DND-41 (cell line): ENCODE measurements at regions not wholly inside any gene's neighbourhood (a gene's known extent, or its start where the extent isn't known, plus 50 kb on each side); places are given as distances from the start of the nearest gene placed in this dataset.

Experiments used
- EZH2 ChIP-seq: IDR thresholded peaks from 3 replicates; pipeline ENCODE4 v1.6.1; 2012; ENCODE audit warnings: borderline replicate concordance, low read depth, mild to moderate bottlenecking, moderate library complexity, low read length, inconsistent platforms; ENCODE audit not compliant: severe bottlenecking
- TF ChIP-seq, protein P1 (sequence below): IDR thresholded peaks from 2 replicates; pipeline ENCODE4 v1.5.1; 2012; ENCODE audit warnings: borderline replicate concordance, low read length, moderate library complexity, mild to moderate bottlenecking; ENCODE audit not compliant: poor library complexity, severe bottlenecking; ENCODE audit errors: extremely low read depth

DNA sequence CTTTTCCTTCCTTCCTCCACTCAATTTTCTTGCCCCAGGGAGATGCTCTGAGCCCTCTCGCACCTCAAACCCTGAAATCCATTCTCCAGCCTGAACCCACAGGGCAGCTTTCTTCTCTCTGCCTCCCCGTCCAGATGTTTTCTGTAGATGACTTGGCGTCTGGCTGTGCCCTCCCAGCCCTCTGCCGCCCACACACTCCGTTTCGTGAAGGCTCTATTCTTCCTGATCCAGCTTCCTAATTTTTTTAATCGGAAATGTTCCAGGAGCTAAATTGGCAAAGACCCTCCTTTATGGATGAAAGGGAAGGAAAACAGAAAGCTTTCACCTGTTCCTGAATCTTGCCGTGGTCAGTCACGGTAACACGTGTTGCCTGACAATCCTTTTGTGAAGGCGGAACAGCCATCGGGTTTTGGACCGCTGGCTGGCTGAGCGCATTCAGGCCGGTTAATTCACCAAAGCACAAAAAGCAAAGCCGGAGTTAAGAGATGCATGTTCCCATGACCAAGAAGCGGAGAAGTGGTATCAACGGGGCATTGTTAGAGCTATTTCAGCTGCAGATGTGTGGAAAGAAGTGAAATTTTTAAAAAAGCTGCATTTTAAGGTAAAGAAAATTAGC is 70.2 kb upstream of the FBRSL1 start:
- TF ChIP-seq, protein P1, sequence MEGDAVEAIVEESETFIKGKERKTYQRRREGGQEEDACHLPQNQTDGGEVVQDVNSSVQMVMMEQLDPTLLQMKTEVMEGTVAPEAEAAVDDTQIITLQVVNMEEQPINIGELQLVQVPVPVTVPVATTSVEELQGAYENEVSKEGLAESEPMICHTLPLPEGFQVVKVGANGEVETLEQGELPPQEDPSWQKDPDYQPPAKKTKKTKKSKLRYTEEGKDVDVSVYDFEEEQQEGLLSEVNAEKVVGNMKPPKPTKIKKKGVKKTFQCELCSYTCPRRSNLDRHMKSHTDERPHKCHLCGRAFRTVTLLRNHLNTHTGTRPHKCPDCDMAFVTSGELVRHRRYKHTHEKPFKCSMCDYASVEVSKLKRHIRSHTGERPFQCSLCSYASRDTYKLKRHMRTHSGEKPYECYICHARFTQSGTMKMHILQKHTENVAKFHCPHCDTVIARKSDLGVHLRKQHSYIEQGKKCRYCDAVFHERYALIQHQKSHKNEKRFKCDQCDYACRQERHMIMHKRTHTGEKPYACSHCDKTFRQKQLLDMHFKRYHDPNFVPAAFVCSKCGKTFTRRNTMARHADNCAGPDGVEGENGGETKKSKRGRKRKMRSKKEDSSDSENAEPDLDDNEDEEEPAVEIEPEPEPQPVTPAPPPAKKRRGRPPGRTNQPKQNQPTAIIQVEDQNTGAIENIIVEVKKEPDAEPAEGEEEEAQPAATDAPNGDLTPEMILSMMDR = no peak
- TF ChIP-seq EZH2 = no peak
